ENCODE measurements at regions not wholly inside any gene's neighbourhood (a gene's known extent, or its start where the extent isn't known, plus 50 kb on each side); places are given as distances from the start of the nearest gene placed in this dataset.

GRCh38 chr7:92992483-92992882 lies 125.3 kb downstream of the SAMD9 start:
- Histone ChIP-seq H3K27me3 (ENCODE audit: control insufficient read depth in 3 of 3, insufficient read depth in 3 of 3, low read length in 3 of 3) (no peaks in the 10 kb centered on the region), H3K27ac (ENCODE audit: low read depth in 1 of 3, low read length in 2 of 3) (no peak overlapping the region), H3K36me3 (ENCODE audit: control insufficient read depth in 3 of 3, insufficient read depth in 2 of 3, low read depth in 1 of 3, low read length in 3 of 3) (no peaks in the 10 kb centered on the region), H3K9me3 (ENCODE audit: control insufficient read depth in 2 of 2, insufficient read depth in 1 of 2, low read depth in 1 of 2, low read length in 1 of 2) (no peaks in the 10 kb centered on the region), H3K4me1 (ENCODE audit: control insufficient read depth in 3 of 3, insufficient read depth in 2 of 3, low read depth in 1 of 3, low read length in 2 of 3) (no peaks in the 10 kb centered on the region), H3K4me3 (ENCODE audit: low read depth in 1 of 3, low read length in 3 of 3) (no peak overlapping the region)
- FAIRE-seq (no peak), DNase-seq (no peak)
- WGBS, 3 donors, result 74 to 81% (median 81%) methylated on average over 3 of the region's 3 CpGs

- Histone ChIP-seq H3K27ac (ENCODE audit: low read depth in 1 of 3, low read length in 2 of 3) (no peak overlapping the region), H3K4me3 (ENCODE audit: low read depth in 1 of 3, low read length in 3 of 3) (no peak overlapping the region), H3K4me1 (ENCODE audit: control insufficient read depth in 3 of 3, insufficient read depth in 2 of 3, low read depth in 1 of 3, low read length in 2 of 3) (no peaks in the 10 kb centered on the region), H3K36me3 (ENCODE audit: control insufficient read depth in 3 of 3, insufficient read depth in 2 of 3, low read depth in 1 of 3, low read length in 3 of 3) (no peaks in the 10 kb centered on the region), H3K9me3 (ENCODE audit: control insufficient read depth in 2 of 2, insufficient read depth in 1 of 2, low read depth in 1 of 2, low read length in 1 of 2) (peaks cover 0 to 3% of the 10 kb centered on the region in 2 donors), H3K27me3 (ENCODE audit: control insufficient read depth in 3 of 3, insufficient read depth in 3 of 3, low read length in 3 of 3) (no peaks in the 10 kb centered on the region)
- no peak for FAIRE-seq
- WGBS, 3 donors, result 89 to 100% (median 100%) methylated on average over 1 of the region's 1 CpG
- DNase-seq, result no peak
Observed at GRCh38 chr7:92991190-92991589, 126.6 kb downstream of the SAMD9 start.

GRCh38 chr7:92988941-92989545 lies 128.7 kb downstream of the SAMD9 start:
- FAIRE-seq (no peak), DNase-seq (no peak)
- H3K27ac ChIP-seq (ENCODE audit: low read depth in 1 of 3, low read length in 2 of 3), result no peak overlapping the region
- 78 to 84% (median 83%) methylated on average over 3 of the region's 3 CpGs for WGBS, 3 donors
- no peak overlapping the region for H3K4me3 ChIP-seq (ENCODE audit: low read depth in 1 of 3, low read length in 3 of 3)
- H3K36me3 ChIP-seq (ENCODE audit: control insufficient read depth in 3 of 3, insufficient read depth in 2 of 3, low read depth in 1 of 3, low read length in 3 of 3), result no peaks in the 10 kb centered on the region
- H3K9me3 ChIP-seq (ENCODE audit: control insufficient read depth in 2 of 2, insufficient read depth in 1 of 2, low read depth in 1 of 2, low read length in 1 of 2), result peaks cover 0 to 3% of the 10 kb centered on the region in 2 donors
- H3K27me3 ChIP-seq (ENCODE audit: control insufficient read depth in 3 of 3, insufficient read depth in 3 of 3, low read length in 3 of 3), result no peaks in the 10 kb centered on the region
- no peaks in the 10 kb centered on the region for H3K4me1 ChIP-seq (ENCODE audit: control insufficient read depth in 3 of 3, insufficient read depth in 2 of 3, low read depth in 1 of 3, low read length in 2 of 3)

- FAIRE-seq (no peak), DNase-seq (peak; percentile 19 to 28)
- Histone ChIP-seq H3K9me3 (ENCODE audit: control insufficient read depth in 2 of 2, insufficient read depth in 1 of 2, low read depth in 1 of 2, low read length in 1 of 2) (peaks cover 0 to 3% of the 10 kb centered on the region in 2 donors), H3K27me3 (ENCODE audit: control insufficient read depth in 3 of 3, insufficient read depth in 3 of 3, low read length in 3 of 3) (no peaks in the 10 kb centered on the region), H3K36me3 (ENCODE audit: control insufficient read depth in 3 of 3, insufficient read depth in 2 of 3, low read depth in 1 of 3, low read length in 3 of 3) (no peaks in the 10 kb centered on the region), H3K4me3 (ENCODE audit: low read depth in 1 of 3, low read length in 3 of 3) (no peak overlapping the region), H3K4me1 (ENCODE audit: control insufficient read depth in 3 of 3, insufficient read depth in 2 of 3, low read depth in 1 of 3, low read length in 2 of 3) (no peaks in the 10 kb centered on the region), H3K27ac (ENCODE audit: low read depth in 1 of 3, low read length in 2 of 3) (no peak overlapping the region)
Observed at GRCh38 chr7:92988051-92988450, 129.7 kb downstream of the SAMD9 start.

GRCh38 chr7:92987538-92987937 lies 130.2 kb downstream of the SAMD9 start:
- no peaks in the 10 kb centered on the region for H3K36me3 ChIP-seq (ENCODE audit: control insufficient read depth in 3 of 3, insufficient read depth in 2 of 3, low read depth in 1 of 3, low read length in 3 of 3)
- H3K27me3 ChIP-seq (ENCODE audit: control insufficient read depth in 3 of 3, insufficient read depth in 3 of 3, low read length in 3 of 3), result no peaks in the 10 kb centered on the region
- H3K4me3 ChIP-seq (ENCODE audit: low read depth in 1 of 3, low read length in 3 of 3), result no peak overlapping the region
- no peak overlapping the region for H3K27ac ChIP-seq (ENCODE audit: low read depth in 1 of 3, low read length in 2 of 3)
- FAIRE-seq, result no peak
- peaks cover 0 to 3% of the 10 kb centered on the region in 2 donors for H3K9me3 ChIP-seq (ENCODE audit: control insufficient read depth in 2 of 2, insufficient read depth in 1 of 2, low read depth in 1 of 2, low read length in 1 of 2)
- no peaks in the 10 kb centered on the region for H3K4me1 ChIP-seq (ENCODE audit: control insufficient read depth in 3 of 3, insufficient read depth in 2 of 3, low read depth in 1 of 3, low read length in 2 of 3)
- DNase-seq, result no peak
- whole genome bisulfite sequencing, 3 donors, result 84 to 90% (median 89%) methylated on average over 3 of the region's 3 CpGs

- Histone ChIP-seq H3K27ac (ENCODE audit: low read depth in 1 of 3, low read length in 2 of 3) (no peak overlapping the region), H3K4me1 (ENCODE audit: control insufficient read depth in 3 of 3, insufficient read depth in 2 of 3, low read depth in 1 of 3, low read length in 2 of 3) (no peaks in the 10 kb centered on the region), H3K4me3 (ENCODE audit: low read depth in 1 of 3, low read length in 3 of 3) (no peak overlapping the region), H3K9me3 (ENCODE audit: control insufficient read depth in 2 of 2, insufficient read depth in 1 of 2, low read depth in 1 of 2, low read length in 1 of 2) (peaks cover 0 to 3% of the 10 kb centered on the region in 2 donors), H3K36me3 (ENCODE audit: control insufficient read depth in 3 of 3, insufficient read depth in 2 of 3, low read depth in 1 of 3, low read length in 3 of 3) (no peaks in the 10 kb centered on the region), H3K27me3 (ENCODE audit: control insufficient read depth in 3 of 3, insufficient read depth in 3 of 3, low read length in 3 of 3) (no peaks in the 10 kb centered on the region)
- DNase-seq (no peak), FAIRE-seq (no peak)
Observed at GRCh38 chr7:92987095-92987494, 130.7 kb downstream of the SAMD9 start.

GRCh38 chr7:92982928-92983327 lies 134.9 kb downstream of the SAMD9 start:
- Histone ChIP-seq H3K4me3 (ENCODE audit: low read depth in 1 of 3, low read length in 3 of 3) (no peak overlapping the region), H3K9me3 (ENCODE audit: control insufficient read depth in 2 of 2, insufficient read depth in 1 of 2, low read depth in 1 of 2, low read length in 1 of 2) (peaks cover 0 to 3% of the 10 kb centered on the region in 2 donors), H3K36me3 (ENCODE audit: control insufficient read depth in 3 of 3, insufficient read depth in 2 of 3, low read depth in 1 of 3, low read length in 3 of 3) (no peaks in the 10 kb centered on the region), H3K4me1 (ENCODE audit: control insufficient read depth in 3 of 3, insufficient read depth in 2 of 3, low read depth in 1 of 3, low read length in 2 of 3) (no peaks in the 10 kb centered on the region), H3K27ac (ENCODE audit: low read depth in 1 of 3, low read length in 2 of 3) (no peak overlapping the region), H3K27me3 (ENCODE audit: control insufficient read depth in 3 of 3, insufficient read depth in 3 of 3, low read length in 3 of 3) (no peaks in the 10 kb centered on the region)
- FAIRE-seq, result no peak
- DNase-seq, result no peak
- 92 to 100% (median 97%) methylated on average over 1 of the region's 1 CpG for WGBS, 3 donors

GRCh38 chr7:92976931-92977330 lies 140.6 kb upstream of the CDK6 start:
- no peak for FAIRE-seq
- Histone ChIP-seq H3K4me1 (ENCODE audit: control insufficient read depth in 3 of 3, insufficient read depth in 2 of 3, low read depth in 1 of 3, low read length in 2 of 3) (no peaks in the 10 kb centered on the region), H3K27ac (ENCODE audit: low read depth in 1 of 3, low read length in 2 of 3) (no peak overlapping the region), H3K9me3 (ENCODE audit: control insufficient read depth in 2 of 2, insufficient read depth in 1 of 2, low read depth in 1 of 2, low read length in 1 of 2) (peaks cover 4 to 5% of the 10 kb centered on the region in 2 donors), H3K27me3 (ENCODE audit: control insufficient read depth in 3 of 3, insufficient read depth in 3 of 3, low read length in 3 of 3) (no peaks in the 10 kb centered on the region), H3K4me3 (ENCODE audit: low read depth in 1 of 3, low read length in 3 of 3) (no peak overlapping the region), H3K36me3 (ENCODE audit: control insufficient read depth in 3 of 3, insufficient read depth in 2 of 3, low read depth in 1 of 3, low read length in 3 of 3) (no peaks in the 10 kb centered on the region)
- WGBS, 3 donors, result 89 to 96% (median 95%) methylated on average over 1 of the region's 1 CpG
- DNase-seq, result no peak

GRCh38 chr7:92973974-92974373 lies 137.6 kb upstream of the CDK6 start:
- Histone ChIP-seq H3K36me3 (ENCODE audit: control insufficient read depth in 3 of 3, insufficient read depth in 2 of 3, low read depth in 1 of 3, low read length in 3 of 3) (no peaks in the 10 kb centered on the region), H3K4me1 (ENCODE audit: control insufficient read depth in 3 of 3, insufficient read depth in 2 of 3, low read depth in 1 of 3, low read length in 2 of 3) (no peaks in the 10 kb centered on the region), H3K4me3 (ENCODE audit: low read depth in 1 of 3, low read length in 3 of 3) (no peak overlapping the region), H3K9me3 (ENCODE audit: control insufficient read depth in 2 of 2, insufficient read depth in 1 of 2, low read depth in 1 of 2, low read length in 1 of 2) (peaks cover 4 to 7% of the 10 kb centered on the region in 2 donors), H3K27ac (ENCODE audit: low read depth in 1 of 3, low read length in 2 of 3) (no peak overlapping the region), H3K27me3 (ENCODE audit: control insufficient read depth in 3 of 3, insufficient read depth in 3 of 3, low read length in 3 of 3) (no peaks in the 10 kb centered on the region)
- WGBS, 3 donors, result 70 to 86% (median 74%) methylated on average over 2 of the region's 2 CpGs
- DNase-seq (no peak), FAIRE-seq (no peak)
